ENCODE measurements at regions not wholly inside any gene's neighbourhood (a gene's known extent, or its start where the extent isn't known, plus 50 kb on each side); places are given as distances from the start of the nearest gene placed in this dataset.

- no peak overlapping the region for H3K4me3 ChIP-seq (ENCODE audit: low read depth, low read length)
- DNase-seq (ENCODE audit: low read depth) = no peak
- TF ChIP-seq CTCF (IDR thresholded peaks at IDR 0.05; ENCODE audit: low read depth, low read length, missing control alignments) = no peak
Measured at GRCh38 chr6:148128014-148128730, 214.5 kb upstream of the SASH1 start.

GRCh38 chr6:148134592-148134991 lies 208.0 kb upstream of the SASH1 start:
- no peak overlapping the region for H3K4me3 ChIP-seq (ENCODE audit: low read depth, low read length)
- no peak for DNase-seq (ENCODE audit: low read depth)

GRCh38 chr6:148136586-148136985 lies 206.1 kb upstream of the SASH1 start:
- no peak for DNase-seq (ENCODE audit: low read depth)
- H3K4me3 ChIP-seq (ENCODE audit: low read depth, low read length) = no peak overlapping the region
- no peak for TF ChIP-seq CTCF (IDR thresholded peaks at IDR 0.05; ENCODE audit: low read depth, low read length, missing control alignments)

More at GRCh38 chr6:148134592-148134991, 208.0 kb upstream of the SASH1 start:
- TF ChIP-seq CTCF (IDR thresholded peaks at IDR 0.05; ENCODE audit: low read depth, low read length, missing control alignments) = no peak

GRCh38 chr6:148137652-148138051 lies 205.0 kb upstream of the SASH1 start:
- H3K4me3 ChIP-seq (ENCODE audit: low read depth, low read length) = no peak overlapping the region
- TF ChIP-seq CTCF (IDR thresholded peaks at IDR 0.05; ENCODE audit: low read depth, low read length, missing control alignments) = no peak
- DNase-seq (ENCODE audit: low read depth) = no peak

GRCh38 chr6:148138573-148138972 lies 204.1 kb upstream of the SASH1 start:
- no peak for TF ChIP-seq CTCF (IDR thresholded peaks at IDR 0.05; ENCODE audit: low read depth, low read length, missing control alignments)
- no peak for DNase-seq (ENCODE audit: low read depth)
- H3K4me3 ChIP-seq (ENCODE audit: low read depth, low read length) = no peak overlapping the region

GRCh38 chr6:148140772-148141557 lies 201.7 kb upstream of the SASH1 start:
- H3K4me3 ChIP-seq (ENCODE audit: low read depth, low read length) = no peak overlapping the region
- DNase-seq (ENCODE audit: low read depth) = no peak
- TF ChIP-seq CTCF (IDR thresholded peaks at IDR 0.05; ENCODE audit: low read depth, low read length, missing control alignments) = no peak

Data from GM12864 (cell line).